ENCODE measurements at regions not wholly inside any gene's neighbourhood (a gene's known extent, or its start where the extent isn't known, plus 50 kb on each side); places are given as distances from the start of the nearest gene placed in this dataset.

- Histone ChIP-seq H3K9me2 (replicated peaks; ENCODE audit: insufficient read depth, low read length) (no peaks in the 10 kb centered on the region), H2AFZ (ENCODE audit: low read length) (no peak overlapping the region), H3F3A (ENCODE audit: insufficient read depth, low read length) (no peaks in the 10 kb centered on the region), H3K4me3 (ENCODE audit: low read length) (no peak overlapping the region), H4K20me1 (ENCODE audit: insufficient read depth, low read length) (no peaks in the 10 kb centered on the region), H3K79me2 (ENCODE audit: low read length) (no peaks in the 10 kb centered on the region), H3K9me3 (replicated peaks; ENCODE audit: insufficient read depth, low read length) (no peaks in the 10 kb centered on the region), H3K27me3 (replicated peaks; ENCODE audit: insufficient read depth, low read length) (no peaks in the 10 kb centered on the region), H3K4me1 (ENCODE audit: low read length) (no peaks in the 10 kb centered on the region), H3K27ac (ENCODE audit: low read length) (no peak overlapping the region), H3K36me3 (replicated peaks; ENCODE audit: insufficient read depth, low read length) (no peaks in the 10 kb centered on the region), H3K9ac (ENCODE audit: low read length) (no peak overlapping the region), H3K4me2 (ENCODE audit: low read depth, low read length) (no peak overlapping the region)
- no peak for DNase-seq
- TF ChIP-seq, protein P1, sequence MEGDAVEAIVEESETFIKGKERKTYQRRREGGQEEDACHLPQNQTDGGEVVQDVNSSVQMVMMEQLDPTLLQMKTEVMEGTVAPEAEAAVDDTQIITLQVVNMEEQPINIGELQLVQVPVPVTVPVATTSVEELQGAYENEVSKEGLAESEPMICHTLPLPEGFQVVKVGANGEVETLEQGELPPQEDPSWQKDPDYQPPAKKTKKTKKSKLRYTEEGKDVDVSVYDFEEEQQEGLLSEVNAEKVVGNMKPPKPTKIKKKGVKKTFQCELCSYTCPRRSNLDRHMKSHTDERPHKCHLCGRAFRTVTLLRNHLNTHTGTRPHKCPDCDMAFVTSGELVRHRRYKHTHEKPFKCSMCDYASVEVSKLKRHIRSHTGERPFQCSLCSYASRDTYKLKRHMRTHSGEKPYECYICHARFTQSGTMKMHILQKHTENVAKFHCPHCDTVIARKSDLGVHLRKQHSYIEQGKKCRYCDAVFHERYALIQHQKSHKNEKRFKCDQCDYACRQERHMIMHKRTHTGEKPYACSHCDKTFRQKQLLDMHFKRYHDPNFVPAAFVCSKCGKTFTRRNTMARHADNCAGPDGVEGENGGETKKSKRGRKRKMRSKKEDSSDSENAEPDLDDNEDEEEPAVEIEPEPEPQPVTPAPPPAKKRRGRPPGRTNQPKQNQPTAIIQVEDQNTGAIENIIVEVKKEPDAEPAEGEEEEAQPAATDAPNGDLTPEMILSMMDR (IDR thresholded peaks at IDR 0.05; ENCODE audit: low read length), result no peak
- no peak for TF ChIP-seq EZH2 (optimal IDR thresholded peaks at IDR 0.05; ENCODE audit: low read depth, low read length)
- no peak for TF ChIP-seq EZH2phosphoT487 (IDR thresholded peaks at IDR 0.05; ENCODE audit: low read length)
These were observed 659.9 kb upstream of the ID2 start for GRCh38 chr2:8021921-8022320.

DNA sequence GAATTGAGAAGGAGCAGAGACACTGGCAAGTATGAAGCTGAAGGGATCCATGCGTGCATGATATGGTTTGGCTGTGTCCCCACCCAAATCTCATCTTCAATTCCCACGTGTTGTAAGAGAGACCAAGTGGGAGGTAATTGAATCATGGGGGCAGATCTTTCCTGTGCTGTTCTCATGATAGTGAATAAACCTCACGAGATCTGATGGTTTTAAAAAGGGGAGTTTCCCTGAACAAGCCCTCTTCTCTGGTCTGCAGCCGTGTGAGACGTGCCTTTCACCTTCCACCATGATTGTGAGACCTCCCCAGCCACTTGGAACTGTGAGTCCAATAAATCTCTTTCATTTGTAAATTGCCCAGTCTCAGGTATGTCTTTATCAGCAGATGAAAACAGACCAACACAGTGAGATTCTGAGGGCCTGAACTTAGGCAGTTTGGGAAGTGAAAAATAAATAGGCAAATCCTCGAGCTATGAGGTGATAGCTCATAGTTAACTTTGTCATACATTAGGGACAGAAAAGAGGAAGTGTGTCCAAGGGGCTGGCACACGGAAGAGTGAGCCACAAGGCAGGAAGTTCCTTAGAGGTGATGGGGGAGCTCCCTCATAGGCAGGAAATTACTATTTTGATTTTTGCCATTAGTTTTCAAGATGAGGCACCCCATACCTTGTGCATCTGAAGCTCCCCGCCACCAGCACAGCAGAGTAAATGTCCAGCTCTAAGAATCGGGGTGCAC, 658.8 kb upstream of the ID2 start:
- H3K36me3 ChIP-seq (replicated peaks; ENCODE audit: insufficient read depth, low read length), result no peaks in the 10 kb centered on the region
- H3K27me3 ChIP-seq (replicated peaks; ENCODE audit: insufficient read depth, low read length), result 0 out of 2 replicates have a peak, but pooled peaks cover 7% of the 10 kb centered on the region
- no peak overlapping the region for H3K4me2 ChIP-seq (ENCODE audit: low read depth, low read length)
- TF ChIP-seq EZH2 (optimal IDR thresholded peaks at IDR 0.05; ENCODE audit: low read depth, low read length), result no peak
- TF ChIP-seq, protein P1 (IDR thresholded peaks at IDR 0.05; ENCODE audit: low read length), result no peak
- no peak for TF ChIP-seq EZH2phosphoT487 (IDR thresholded peaks at IDR 0.05; ENCODE audit: low read length)
- no peaks in the 10 kb centered on the region for H3K9me3 ChIP-seq (replicated peaks; ENCODE audit: insufficient read depth, low read length)
- H2AFZ ChIP-seq (ENCODE audit: low read length), result no peak overlapping the region
- H3K9me2 ChIP-seq (replicated peaks; ENCODE audit: insufficient read depth, low read length), result no peaks in the 10 kb centered on the region
- no peak overlapping the region for H3K9ac ChIP-seq (ENCODE audit: low read length)
- H3K27ac ChIP-seq (ENCODE audit: low read length), result no peak overlapping the region
- H3K79me2 ChIP-seq (ENCODE audit: low read length), result no peaks in the 10 kb centered on the region
- no peak for DNase-seq
- no peaks in the 10 kb centered on the region for H3K4me1 ChIP-seq (ENCODE audit: low read length)
- no peaks in the 10 kb centered on the region for H4K20me1 ChIP-seq (ENCODE audit: insufficient read depth, low read length)
- H3K4me3 ChIP-seq (ENCODE audit: low read length), result no peak overlapping the region
- H3F3A ChIP-seq (ENCODE audit: insufficient read depth, low read length), result no peaks in the 10 kb centered on the region

DNA sequence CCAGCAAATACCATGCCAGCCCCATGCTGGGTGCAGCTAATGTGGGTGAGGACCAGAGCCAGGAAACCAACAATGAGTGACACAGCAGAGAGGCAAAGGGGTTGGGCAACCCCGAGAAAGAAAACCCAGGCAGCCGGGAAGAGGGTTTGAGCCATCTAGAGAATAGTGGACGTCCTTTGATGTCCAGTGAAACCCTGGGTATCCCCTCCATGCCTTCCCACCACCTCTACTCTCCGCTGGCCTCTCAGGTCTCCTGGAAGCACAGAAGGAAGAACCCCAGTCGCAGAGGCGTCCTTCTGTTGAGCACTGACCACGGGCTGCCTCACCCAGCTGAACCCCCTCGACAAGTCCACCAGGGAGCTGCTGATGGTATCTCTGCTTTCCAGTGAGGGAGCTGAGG, 657.4 kb upstream of the ID2 start:
- H3K4me2 ChIP-seq (ENCODE audit: low read depth, low read length), result no peak overlapping the region
- no peak overlapping the region for H3K27ac ChIP-seq (ENCODE audit: low read length)
- no peak overlapping the region for H2AFZ ChIP-seq (ENCODE audit: low read length)
- H3K36me3 ChIP-seq (replicated peaks; ENCODE audit: insufficient read depth, low read length), result no peaks in the 10 kb centered on the region
- H4K20me1 ChIP-seq (ENCODE audit: insufficient read depth, low read length), result no peaks in the 10 kb centered on the region
- H3K27me3 ChIP-seq (replicated peaks; ENCODE audit: insufficient read depth, low read length), result peaks cover 18% of the 10 kb centered on the region
- H3F3A ChIP-seq (ENCODE audit: insufficient read depth, low read length), result no peaks in the 10 kb centered on the region
- H3K79me2 ChIP-seq (ENCODE audit: low read length), result no peaks in the 10 kb centered on the region
- no peaks in the 10 kb centered on the region for H3K9me3 ChIP-seq (replicated peaks; ENCODE audit: insufficient read depth, low read length)
- TF ChIP-seq, protein P1 (IDR thresholded peaks at IDR 0.05; ENCODE audit: low read length), result no peak
- TF ChIP-seq EZH2 (optimal IDR thresholded peaks at IDR 0.05; ENCODE audit: low read depth, low read length), result no peak
- H3K4me1 ChIP-seq (ENCODE audit: low read length), result no peaks in the 10 kb centered on the region
- H3K9me2 ChIP-seq (replicated peaks; ENCODE audit: insufficient read depth, low read length), result no peaks in the 10 kb centered on the region
- DNase-seq, result no peak
- H3K4me3 ChIP-seq (ENCODE audit: low read length), result no peak overlapping the region
- H3K9ac ChIP-seq (ENCODE audit: low read length), result no peak overlapping the region
